ENCODE measurements at regions not wholly inside any gene's neighbourhood (a gene's known extent, or its start where the extent isn't known, plus 50 kb on each side); places are given as distances from the start of the nearest gene placed in this dataset.

GRCh38 chr13:58187881-58188280, 556.3 kb downstream of the PCDH17 start:
- DNase-seq: no peak
- Histone ChIP-seq H3K9ac (no peak overlapping the region), H3F3A (replicated peaks; ENCODE audit: insufficient read depth) (no peaks in the 10 kb centered on the region), H3K9me3 (no peaks in the 10 kb centered on the region), H2AFZ (ENCODE audit: low read depth) (no peak overlapping the region), H4K20me1 (ENCODE audit: insufficient read depth) (no peaks in the 10 kb centered on the region), H3K4me2 (no peak overlapping the region), H3K36me3 (replicated peaks in 1 of 2; ENCODE audit: control insufficient read depth in 1 of 2, insufficient read depth in 2 of 2, low read length in 1 of 2) (no peaks in the 10 kb centered on the region), H3K9me2 (no peaks in the 10 kb centered on the region), H3K4me1 (ENCODE audit: control insufficient read depth in 1 of 2, insufficient read depth in 2 of 2, low read depth in 1 of 2, low read length in 1 of 2) (no peaks in the 10 kb centered on the region), H3K4me3 (ENCODE audit: low read depth in 2 of 2, low read length in 1 of 2) (no peak overlapping the region), H3K27ac (ENCODE audit: low read depth in 2 of 2, low read length in 1 of 2) (no peak overlapping the region), H3K79me2 (ENCODE audit: insufficient read depth) (no peaks in the 10 kb centered on the region), H3K27me3 (ENCODE audit: insufficient read depth) (no peaks in the 10 kb centered on the region)
- POLR2A ChIA-PET: no interaction called here
- TF ChIP-seq MEF2A (IDR thresholded peaks at IDR 0.05; ENCODE audit: borderline replicate concordance, low read depth): no peak
- no peak for TF ChIP-seq TAF1 (IDR thresholded peaks at IDR 0.05; ENCODE audit: borderline replicate concordance, low read depth, low read length)
- no peak for TF ChIP-seq FOXJ3 (CRISPR knock-in tag; IDR thresholded peaks at IDR 0.05)
- TF ChIP-seq RFX5 (IDR thresholded peaks at IDR 0.05; ENCODE audit: low read length): no peak
- TF ChIP-seq SMC3 (IDR thresholded peaks at IDR 0.05; ENCODE audit: low read depth, low read length): no peak
- TF ChIP-seq NFIC (IDR thresholded peaks at IDR 0.05; ENCODE audit: borderline replicate concordance): no peak
- no peak for TF ChIP-seq RXRA (IDR thresholded peaks at IDR 0.05; ENCODE audit: borderline replicate concordance, low read depth)
- no peak for TF ChIP-seq RAD21 (IDR thresholded peaks at IDR 0.05; ENCODE audit: low read length)
- no peak for TF ChIP-seq FOSL2 (IDR thresholded peaks at IDR 0.05; ENCODE audit: borderline replicate concordance, low read depth)
- TF ChIP-seq REST (IDR thresholded peaks at IDR 0.05; ENCODE audit: low read depth, low read length): no peak
- no peak for TF ChIP-seq EP300 (IDR thresholded peaks at IDR 0.05; ENCODE audit: borderline replicate concordance in 1 of 2, low read depth in 1 of 2, low read length in 1 of 2)
- no peak for TF ChIP-seq CHD2 (IDR thresholded peaks at IDR 0.05; ENCODE audit: low read length, partially characterized antibody)
- TF ChIP-seq, protein P1, sequence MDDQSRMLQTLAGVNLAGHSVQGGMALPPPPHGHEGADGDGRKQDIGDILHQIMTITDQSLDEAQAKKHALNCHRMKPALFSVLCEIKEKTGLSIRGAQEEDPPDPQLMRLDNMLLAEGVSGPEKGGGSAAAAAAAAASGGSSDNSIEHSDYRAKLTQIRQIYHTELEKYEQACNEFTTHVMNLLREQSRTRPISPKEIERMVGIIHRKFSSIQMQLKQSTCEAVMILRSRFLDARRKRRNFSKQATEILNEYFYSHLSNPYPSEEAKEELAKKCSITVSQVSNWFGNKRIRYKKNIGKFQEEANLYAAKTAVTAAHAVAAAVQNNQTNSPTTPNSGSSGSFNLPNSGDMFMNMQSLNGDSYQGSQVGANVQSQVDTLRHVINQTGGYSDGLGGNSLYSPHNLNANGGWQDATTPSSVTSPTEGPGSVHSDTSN (IDR thresholded peaks at IDR 0.05): no peak
- TF ChIP-seq TEAD4 (IDR thresholded peaks at IDR 0.05; ENCODE audit: borderline replicate concordance, insufficient read depth): no peak
- TF ChIP-seq, protein P2, sequence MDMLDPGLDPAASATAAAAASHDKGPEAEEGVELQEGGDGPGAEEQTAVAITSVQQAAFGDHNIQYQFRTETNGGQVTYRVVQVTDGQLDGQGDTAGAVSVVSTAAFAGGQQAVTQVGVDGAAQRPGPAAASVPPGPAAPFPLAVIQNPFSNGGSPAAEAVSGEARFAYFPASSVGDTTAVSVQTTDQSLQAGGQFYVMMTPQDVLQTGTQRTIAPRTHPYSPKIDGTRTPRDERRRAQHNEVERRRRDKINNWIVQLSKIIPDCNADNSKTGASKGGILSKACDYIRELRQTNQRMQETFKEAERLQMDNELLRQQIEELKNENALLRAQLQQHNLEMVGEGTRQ (IDR thresholded peaks at IDR 0.05; ENCODE audit: borderline replicate concordance, low read depth, low read length): no peak
- no peak for TF ChIP-seq MXI1 (IDR thresholded peaks at IDR 0.05; ENCODE audit: low read depth, low read length)
- TF ChIP-seq USF1 (IDR thresholded peaks at IDR 0.05; ENCODE audit: borderline replicate concordance, low read depth): no peak
- TF ChIP-seq NRF1 (IDR thresholded peaks at IDR 0.05; ENCODE audit: low read depth, low read length): no peak
- WGBS (ENCODE audit: low lambda C conversion rate): 34% methylated on average over 4 of the region's 4 CpGs
- CTCF ChIA-PET: no interaction called here
